ENCODE measurements at regions not wholly inside any gene's neighbourhood (a gene's known extent, or its start where the extent isn't known, plus 50 kb on each side); places are given as distances from the start of the nearest gene placed in this dataset.

GRCh38 chr4:11878241-11878640 is 449.5 kb upstream of the HS3ST1 start:
- no peak for TF ChIP-seq CTCF (IDR thresholded peaks at IDR 0.05; ENCODE audit: low read depth, low read length)
- no peak overlapping the region for H3K4me3 ChIP-seq (replicated peaks in 1 of 2; ENCODE audit: low read depth in 2 of 2, low read length in 2 of 2)
- no peak for DNase-seq (ENCODE audit: low read depth in 2 of 2)

GRCh38 chr4:11876104-11876503 is 447.4 kb upstream of the HS3ST1 start:
- no peak for DNase-seq (ENCODE audit: low read depth in 2 of 2)
- H3K4me3 ChIP-seq (replicated peaks in 1 of 2; ENCODE audit: low read depth in 2 of 2, low read length in 2 of 2) = no peak overlapping the region
- no peak for TF ChIP-seq CTCF (IDR thresholded peaks at IDR 0.05; ENCODE audit: low read depth, low read length)

GRCh38 chr4:11869191-11869870 is 440.6 kb upstream of the HS3ST1 start:
- DNase-seq (ENCODE audit: low read depth in 2 of 2) = no peak
- no peak for TF ChIP-seq CTCF (IDR thresholded peaks at IDR 0.05; ENCODE audit: low read depth, low read length)
- H3K4me3 ChIP-seq (replicated peaks in 1 of 2; ENCODE audit: low read depth in 2 of 2, low read length in 2 of 2) = no peak overlapping the region

GRCh38 chr4:11866391-11866790 is 437.7 kb upstream of the HS3ST1 start:
- no peak overlapping the region for H3K4me3 ChIP-seq (replicated peaks in 1 of 2; ENCODE audit: low read depth in 2 of 2, low read length in 2 of 2)
- DNase-seq (ENCODE audit: low read depth in 2 of 2) = no peak
- TF ChIP-seq CTCF (IDR thresholded peaks at IDR 0.05; ENCODE audit: low read depth, low read length) = no peak

GRCh38 chr4:11860996-11861395 is 432.3 kb upstream of the HS3ST1 start:
- H3K4me3 ChIP-seq (replicated peaks in 1 of 2; ENCODE audit: low read depth in 2 of 2, low read length in 2 of 2) = no peak overlapping the region
- no peak for DNase-seq (ENCODE audit: low read depth in 2 of 2)
- TF ChIP-seq CTCF (IDR thresholded peaks at IDR 0.05; ENCODE audit: low read depth, low read length) = no peak

- DNase-seq (ENCODE audit: low read depth in 2 of 2) = no peak
- no peak overlapping the region for H3K4me3 ChIP-seq (replicated peaks in 1 of 2; ENCODE audit: low read depth in 2 of 2, low read length in 2 of 2)
- no peak for TF ChIP-seq CTCF (IDR thresholded peaks at IDR 0.05; ENCODE audit: low read depth, low read length)
Observed at GRCh38 chr4:11857881-11858280, 429.2 kb upstream of the HS3ST1 start.

GRCh38 chr4:11847167-11847566 is 418.5 kb upstream of the HS3ST1 start:
- no peak for TF ChIP-seq CTCF (IDR thresholded peaks at IDR 0.05; ENCODE audit: low read depth, low read length)
- H3K4me3 ChIP-seq (replicated peaks in 1 of 2; ENCODE audit: low read depth in 2 of 2, low read length in 2 of 2) = no peak overlapping the region
- peak; percentile 6 to 84 for DNase-seq (ENCODE audit: low read depth in 2 of 2)

All from cardiac fibroblast (primary cell).